Fibroblast of lung (primary cell): ENCODE measurements at regions not wholly inside any gene's neighbourhood (a gene's known extent, or its start where the extent isn't known, plus 50 kb on each side); places are given as distances from the start of the nearest gene placed in this dataset.
A peak's percentile ranks its signal among the peaks of the same experiment; 100 is the strongest.

Experiments
- DNase-seq, 2 donors: peaks; one replicate each; pipeline versions ENCODE4 v3.0.0 to v3.0.0-alpha.2; 2010; ENCODE audit warnings: low read depth in 2 of 2
- H2AFZ ChIP-seq: 2 replicates; pipeline ENCODE4 v1.5.1; 2012; ENCODE audit warnings: low read length, control low read depth, inconsistent platforms
- H3K27ac ChIP-seq: 2 replicates; pipeline ENCODE4 v1.5.1; 2011; ENCODE audit warnings: low read length, control low read depth; ENCODE audit not compliant: insufficient read depth
- H3K27me3 ChIP-seq: 2 replicates; pipeline ENCODE4 v1.5.1; 2011; ENCODE audit warnings: mild to moderate bottlenecking, low read length; ENCODE audit not compliant: control insufficient read depth, insufficient read depth
- H3K36me3 ChIP-seq: 2 replicates; pipeline ENCODE4 v1.5.1; 2011; ENCODE audit warnings: low read length; ENCODE audit not compliant: control insufficient read depth, insufficient read depth
- H3K4me1 ChIP-seq: 2 replicates; pipeline ENCODE4 v1.5.1; 2011; ENCODE audit warnings: low read length; ENCODE audit not compliant: control insufficient read depth, insufficient read depth; ENCODE audit errors: extremely low read depth
- H3K4me2 ChIP-seq: 2 replicates; pipeline ENCODE4 v1.5.1; 2011; ENCODE audit warnings: low read length, control low read depth; ENCODE audit not compliant: insufficient read depth; ENCODE audit errors: extremely low read depth
- H3K4me3 ChIP-seq, 4 experiments: fragments of 200-600 bp in 1 of 4; sonication (generic) in 1 of 4; replicated peaks in 1 of 4; 2 replicates each; pipeline ENCODE4 v1.5.1; 2011 to 2016; ENCODE audit warnings: low read length in 4 of 4, low read depth in 3 of 4, mild to moderate bottlenecking in 3 of 4, control low read depth in 2 of 4, inconsistent platforms in 1 of 4, mixed read lengths in 1 of 4; ENCODE audit not compliant: insufficient read depth in 1 of 4; ENCODE audit errors: control extremely low read depth in 1 of 4
- H3K79me2 ChIP-seq: 2 replicates; pipeline ENCODE4 v1.5.1; 2012; ENCODE audit warnings: mild to moderate bottlenecking, low read length, inconsistent platforms; ENCODE audit not compliant: control insufficient read depth, insufficient read depth
- H3K9ac ChIP-seq: 2 replicates; pipeline ENCODE4 v1.5.1; 2011; ENCODE audit warnings: mild to moderate bottlenecking, low read length, control low read depth; ENCODE audit not compliant: insufficient read depth
- H3K9me3 ChIP-seq: 2 replicates; pipeline ENCODE4 v1.5.1; 2012; ENCODE audit warnings: low read depth, low read length; ENCODE audit not compliant: control insufficient read depth, insufficient read depth
- H4K20me1 ChIP-seq: 2 replicates; pipeline ENCODE4 v1.5.1; 2011; ENCODE audit warnings: low read length; ENCODE audit not compliant: control insufficient read depth, insufficient read depth; ENCODE audit errors: extremely low read depth
- EZH2 ChIP-seq: IDR thresholded peaks from 2 replicates; pipeline ENCODE4 v1.5.1; 2012; ENCODE audit warnings: low read length, control low read depth, mild to moderate bottlenecking; ENCODE audit errors: missing control alignments
- TF ChIP-seq, protein P1 (sequence below), 2 donors: IDR thresholded peaks in 1 of 2; conservative IDR thresholded peaks in 1 of 2; 1 replicate in 1 of 2; 2 replicates in 1 of 2; pipeline ENCODE4 v1.5.1; 2011 to 2012; ENCODE audit warnings: low read length in 2 of 2, control low read depth in 1 of 2, inconsistent platforms in 1 of 2, low read depth in 1 of 2, mild to moderate bottlenecking in 1 of 2

- Histone ChIP-seq H3K4me2 (no peak overlapping the region), H3K79me2 (no peaks in the 10 kb centered on the region), H4K20me1 (no peaks in the 10 kb centered on the region), H3K27ac (no peak overlapping the region), H3K9me3 (no peaks in the 10 kb centered on the region), H3K27me3 (no peaks in the 10 kb centered on the region), H3K36me3 (no peaks in the 10 kb centered on the region), H3K9ac (no peak overlapping the region), H3K4me1 (no peaks in the 10 kb centered on the region), H3K4me3 (no peak overlapping the region), H2AFZ (no peak overlapping the region)
- peak in 1 of 2 donors; percentile 3 for DNase-seq
- no peak for TF ChIP-seq EZH2
- TF ChIP-seq, protein P1, sequence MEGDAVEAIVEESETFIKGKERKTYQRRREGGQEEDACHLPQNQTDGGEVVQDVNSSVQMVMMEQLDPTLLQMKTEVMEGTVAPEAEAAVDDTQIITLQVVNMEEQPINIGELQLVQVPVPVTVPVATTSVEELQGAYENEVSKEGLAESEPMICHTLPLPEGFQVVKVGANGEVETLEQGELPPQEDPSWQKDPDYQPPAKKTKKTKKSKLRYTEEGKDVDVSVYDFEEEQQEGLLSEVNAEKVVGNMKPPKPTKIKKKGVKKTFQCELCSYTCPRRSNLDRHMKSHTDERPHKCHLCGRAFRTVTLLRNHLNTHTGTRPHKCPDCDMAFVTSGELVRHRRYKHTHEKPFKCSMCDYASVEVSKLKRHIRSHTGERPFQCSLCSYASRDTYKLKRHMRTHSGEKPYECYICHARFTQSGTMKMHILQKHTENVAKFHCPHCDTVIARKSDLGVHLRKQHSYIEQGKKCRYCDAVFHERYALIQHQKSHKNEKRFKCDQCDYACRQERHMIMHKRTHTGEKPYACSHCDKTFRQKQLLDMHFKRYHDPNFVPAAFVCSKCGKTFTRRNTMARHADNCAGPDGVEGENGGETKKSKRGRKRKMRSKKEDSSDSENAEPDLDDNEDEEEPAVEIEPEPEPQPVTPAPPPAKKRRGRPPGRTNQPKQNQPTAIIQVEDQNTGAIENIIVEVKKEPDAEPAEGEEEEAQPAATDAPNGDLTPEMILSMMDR (conservative IDR thresholded peaks at IDR 0.05 in 1 of 2, IDR thresholded peaks at IDR 0.05 in 1 of 2; ENCODE audit: low read depth in 1 of 2, low read length in 2 of 2): no peak
These were observed 108.2 kb upstream of the SLC35F3 start for GRCh38 chr1:233796146-233796783.

DNA sequence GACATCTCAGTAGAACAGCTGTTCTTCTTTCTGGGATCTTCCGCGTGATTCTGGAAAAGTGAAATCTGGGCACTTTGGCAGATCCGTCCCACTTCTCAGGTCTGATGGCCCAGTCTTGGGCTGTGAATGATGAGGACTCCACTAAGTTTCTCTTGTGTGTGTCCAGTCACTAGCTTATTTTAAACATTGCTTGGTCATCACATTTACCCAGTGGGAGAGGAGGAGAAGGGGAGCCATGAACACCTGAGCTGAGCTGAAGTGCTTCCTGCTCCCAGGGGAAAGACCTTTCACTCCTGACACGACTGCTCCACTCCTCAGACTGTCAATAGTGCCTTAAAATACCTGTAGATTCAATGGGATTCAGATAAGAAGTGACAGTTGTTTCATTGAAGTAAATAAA, 101.9 kb upstream of the SLC35F3 start:
- Histone ChIP-seq H2AFZ (no peak overlapping the region), H4K20me1 (no peaks in the 10 kb centered on the region), H3K4me1 (no peaks in the 10 kb centered on the region), H3K9me3 (no peaks in the 10 kb centered on the region), H3K27me3 (no peaks in the 10 kb centered on the region), H3K4me3 (no peak overlapping the region), H3K27ac (no peak overlapping the region), H3K9ac (no peak overlapping the region), H3K79me2 (no peaks in the 10 kb centered on the region), H3K36me3 (no peaks in the 10 kb centered on the region), H3K4me2 (no peak overlapping the region)
- TF ChIP-seq, protein P1 (conservative IDR thresholded peaks at IDR 0.05 in 1 of 2, IDR thresholded peaks at IDR 0.05 in 1 of 2; ENCODE audit: low read depth in 1 of 2, low read length in 2 of 2): no peak
- no peak for TF ChIP-seq EZH2
- no peak for DNase-seq

GRCh38 chr1:233805786-233806185, 98.7 kb upstream of the SLC35F3 start:
- TF ChIP-seq, protein P1 (conservative IDR thresholded peaks at IDR 0.05 in 1 of 2, IDR thresholded peaks at IDR 0.05 in 1 of 2; ENCODE audit: low read depth in 1 of 2, low read length in 2 of 2): no peak
- no peak for TF ChIP-seq EZH2
- no peak overlapping the region for H3K27ac ChIP-seq

More at GRCh38 chr1:233805786-233806185, 98.7 kb upstream of the SLC35F3 start:
- H3K9me3 ChIP-seq: no peaks in the 10 kb centered on the region
- no peak for DNase-seq
- H3K4me1 ChIP-seq: no peaks in the 10 kb centered on the region
- no peak overlapping the region for H3K4me3 ChIP-seq
- H3K4me2 ChIP-seq: no peak overlapping the region
- H3K27me3 ChIP-seq: no peaks in the 10 kb centered on the region
- no peaks in the 10 kb centered on the region for H3K36me3 ChIP-seq
- H2AFZ ChIP-seq: no peak overlapping the region
- H3K9ac ChIP-seq: no peak overlapping the region
- no peaks in the 10 kb centered on the region for H3K79me2 ChIP-seq
- no peaks in the 10 kb centered on the region for H4K20me1 ChIP-seq
